H9 (cell line): ENCODE measurements at regions not wholly inside any gene's neighbourhood (a gene's known extent, or its start where the extent isn't known, plus 50 kb on each side); places are given as distances from the start of the nearest gene placed in this dataset.

Source experiments
- DNase-seq: peaks from one replicate; pipeline ENCODE4 v3.0.0-alpha.2; 2017
- H2AFZ ChIP-seq: one replicate; pipeline ENCODE4 v1.6.1; 2013; ENCODE audit warnings: mild to moderate bottlenecking, low read length, control low read depth, moderate library complexity
- H2AK5ac ChIP-seq: 2 replicates; pipeline ENCODE4 v1.6.1; 2013; ENCODE audit warnings: low read length, control low read depth, mixed read lengths; ENCODE audit not compliant: insufficient read length
- H2BK120ac ChIP-seq: one replicate; pipeline ENCODE4 v1.6.1; 2013; ENCODE audit warnings: low read depth, mild to moderate bottlenecking, low read length, control low read depth, inconsistent platforms; ENCODE audit not compliant: poor library complexity, severe bottlenecking
- H2BK12ac ChIP-seq: 2 replicates; pipeline ENCODE4 v1.6.1; 2013; ENCODE audit warnings: low read length, control low read depth, mixed read lengths, low read depth; ENCODE audit not compliant: insufficient read length
- H2BK15ac ChIP-seq: 2 replicates; pipeline ENCODE4 v1.6.1; 2013; ENCODE audit warnings: low read depth, low read length, control low read depth
- H2BK20ac ChIP-seq: one replicate; pipeline ENCODE4 v1.6.1; 2013; ENCODE audit warnings: low read depth, mild to moderate bottlenecking, low read length, control low read depth, inconsistent platforms; ENCODE audit not compliant: poor library complexity, severe bottlenecking
- H2BK5ac ChIP-seq: 2 replicates; pipeline ENCODE4 v1.6.1; 2013; ENCODE audit warnings: low read length, control low read depth, mixed read lengths; ENCODE audit not compliant: insufficient read length
- H3K14ac ChIP-seq: 2 replicates; pipeline ENCODE4 v1.6.1; 2013; ENCODE audit warnings: low read length, control low read depth; ENCODE audit not compliant: insufficient read depth
- H3K18ac ChIP-seq: 2 replicates; pipeline ENCODE4 v1.6.1; 2013; ENCODE audit warnings: low read depth, mild to moderate bottlenecking, mixed read lengths, low read length, control low read depth; ENCODE audit not compliant: insufficient read length
- H3K23ac ChIP-seq: 2 replicates; pipeline ENCODE4 v1.6.1; 2013; ENCODE audit warnings: low read length, control low read depth, mixed read lengths, low read depth; ENCODE audit not compliant: insufficient read length
- H3K23me2 ChIP-seq: 2 replicates; pipeline ENCODE4 v1.6.1; 2013; ENCODE audit warnings: low read depth, mild to moderate bottlenecking, mixed read lengths, low read length, control low read depth; ENCODE audit not compliant: insufficient read length, poor library complexity, severe bottlenecking
- H3K27ac ChIP-seq: 2 replicates; pipeline ENCODE4 v1.5.1; 2013; ENCODE audit warnings: low read length, control low read depth, mixed read lengths, low read depth; ENCODE audit not compliant: insufficient read length
- H3K27me3 ChIP-seq: 2 replicates; pipeline ENCODE4 v1.6.1; 2013; ENCODE audit warnings: low read length, control low read depth, inconsistent platforms; ENCODE audit not compliant: insufficient read depth
- H3K4ac ChIP-seq: 2 replicates; pipeline ENCODE4 v1.6.1; 2013; ENCODE audit warnings: low read depth, mild to moderate bottlenecking, control low read depth, inconsistent platforms, low read length, moderate library complexity
- H3K4me1 ChIP-seq: 2 replicates; pipeline ENCODE4 v1.6.1; 2013; ENCODE audit warnings: low read length, control low read depth, inconsistent platforms; ENCODE audit not compliant: insufficient read depth
- H3K4me2 ChIP-seq: 2 replicates; pipeline ENCODE4 v1.6.1; 2013; ENCODE audit warnings: low read length, control low read depth, mixed read lengths; ENCODE audit not compliant: insufficient read length, insufficient read depth
- H3K56ac ChIP-seq: 2 replicates; pipeline ENCODE4 v1.6.1; 2013; ENCODE audit warnings: low read depth, mild to moderate bottlenecking, mixed read lengths, low read length, control low read depth; ENCODE audit not compliant: insufficient read length
- H3K79me1 ChIP-seq: 2 replicates; pipeline ENCODE4 v1.6.1; 2013; ENCODE audit warnings: low read depth, mild to moderate bottlenecking, moderate library complexity, low read length, control low read depth, inconsistent platforms; ENCODE audit not compliant: insufficient read depth, poor library complexity, severe bottlenecking
- H3K79me2 ChIP-seq: 2 replicates; pipeline ENCODE4 v1.6.1; 2013; ENCODE audit warnings: low read length, control low read depth, inconsistent platforms; ENCODE audit not compliant: insufficient read depth
- H3K9ac ChIP-seq: 2 replicates; pipeline ENCODE4 v1.6.1; 2013; ENCODE audit warnings: low read length, control low read depth, mixed read lengths; ENCODE audit not compliant: insufficient read length; ENCODE audit errors: extremely low read depth
- H3K9me3 ChIP-seq: one replicate; pipeline ENCODE4 v1.6.1; 2013; ENCODE audit warnings: low read depth, low read length, inconsistent platforms; ENCODE audit not compliant: control insufficient read depth
- H3T11ph ChIP-seq: one replicate; pipeline ENCODE4 v1.6.1; 2013; ENCODE audit warnings: mild to moderate bottlenecking, low read length, control low read depth, inconsistent platforms
- H4K20me1 ChIP-seq: one replicate; pipeline ENCODE4 v1.6.1; 2013; ENCODE audit not compliant: control insufficient read depth, insufficient read length, insufficient read depth
- H4K5ac ChIP-seq: 2 replicates; pipeline ENCODE4 v1.6.1; 2013; ENCODE audit warnings: low read depth, mild to moderate bottlenecking, mixed read lengths, low read length, control low read depth; ENCODE audit not compliant: insufficient read length
- H4K8ac ChIP-seq: replicated peaks from 2 replicates; pipeline ENCODE4 v1.6.1; 2013; ENCODE audit warnings: low read length, control low read depth, mixed read lengths, low read depth; ENCODE audit not compliant: insufficient read length
- H4K91ac ChIP-seq: 2 replicates; pipeline ENCODE4 v1.6.1; 2013; ENCODE audit warnings: low read depth, mild to moderate bottlenecking, moderate library complexity, mixed read lengths, low read length, control low read depth; ENCODE audit not compliant: insufficient read length
- H3K27ac Mint-ChIP-seq, 3 experiments: 2 replicates in 2 of 3; 3 replicates in 1 of 3; pipeline ENCODE4 v1.8.0; 2020 to 2021; ENCODE audit warnings: mixed read lengths in 3 of 3, mild to moderate bottlenecking in 1 of 3, moderate library complexity in 1 of 3
- H3K27me3 Mint-ChIP-seq: 2 replicates; pipeline ENCODE4 v1.8.0; 2021; ENCODE audit warnings: low read depth, mild to moderate bottlenecking, moderate library complexity, mixed read lengths
- H3K36me3 Mint-ChIP-seq, 3 experiments: 2 replicates in 2 of 3; 3 replicates in 1 of 3; pipeline ENCODE4 v1.8.0; 2020 to 2021; ENCODE audit warnings: low read depth in 3 of 3, mixed read lengths in 3 of 3; ENCODE audit not compliant: insufficient read depth in 1 of 3
- H3K4me1 Mint-ChIP-seq, 2 experiments: 2 replicates each; pipeline ENCODE4 v1.8.0; 2020; ENCODE audit warnings: mixed read lengths in 2 of 2
- H3K4me3 Mint-ChIP-seq, 2 experiments: 2 replicates in 1 of 2; 3 replicates in 1 of 2; pipeline ENCODE4 v1.8.0; 2020 to 2021; ENCODE audit warnings: mild to moderate bottlenecking in 2 of 2, mixed read lengths in 2 of 2, moderate library complexity in 1 of 2
- H3K9me3 Mint-ChIP-seq, 2 experiments: 2 replicates in 1 of 2; 3 replicates in 1 of 2; pipeline ENCODE4 v1.8.0; 2020; ENCODE audit warnings: mild to moderate bottlenecking in 2 of 2, mixed read lengths in 2 of 2, moderate library complexity in 1 of 2
- WGBS: extraction: QIAGEN DNeasy Blood & Tissue Kit; methylation state at CpG from one replicate; pipeline ENCODE4 v1.1.7; 2013; ENCODE audit warnings: missing lambda C conversion rate, low lambda C conversion rate, mixed read lengths; ENCODE audit not compliant: insufficient read length; ENCODE audit errors: extremely low coverage; 5-methylcytosine and 5-hydroxymethylcytosine counted together
- TF ChIP-seq, protein P1 (sequence below): fragments of 200-600 bp; sonication (generic); conservative IDR thresholded peaks from 3 replicates; pipeline ENCODE4 v1.8.0; 2021; ENCODE audit warnings: antibody characterized with exemption, mild to moderate bottlenecking

DNA sequence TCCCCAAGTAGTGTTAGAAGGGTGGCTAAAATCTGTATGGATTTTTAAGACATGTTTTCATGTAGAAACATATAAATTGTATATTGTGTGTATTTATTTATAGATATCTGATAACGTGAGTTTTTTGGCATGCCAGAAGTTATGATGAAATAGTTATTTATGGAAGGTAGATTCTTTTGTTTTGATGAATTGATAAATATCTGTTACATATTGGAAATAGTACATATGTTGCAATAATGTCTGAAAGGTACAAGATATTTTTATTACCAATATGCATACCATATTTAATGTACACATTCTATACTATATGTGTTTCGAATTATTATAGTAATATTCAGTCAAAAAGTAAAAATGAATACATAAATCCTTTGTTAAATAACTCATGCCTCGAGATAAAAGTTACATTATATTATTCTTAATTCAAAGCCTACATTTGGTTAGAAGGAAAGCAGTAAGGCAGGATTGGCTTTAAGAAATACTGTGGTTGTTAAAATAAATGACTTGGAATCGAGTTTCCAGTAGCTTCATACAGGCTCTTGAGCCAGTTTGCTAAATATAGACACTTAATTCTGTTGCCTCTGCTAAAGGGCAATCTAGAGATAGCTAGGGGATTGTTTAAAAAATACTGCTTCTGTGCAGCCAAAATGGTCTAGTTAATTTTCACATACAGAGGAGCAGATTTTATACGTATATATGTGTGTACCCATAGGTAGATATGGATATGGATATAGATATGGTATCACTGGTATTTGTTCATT is 1175.1 kb upstream of the B3GALT2 start:
- Histone ChIP-seq H2AFZ (no peak overlapping the region), H3K4me2 (no peak overlapping the region), H2BK120ac (no peak overlapping the region), H3K27ac (no peak overlapping the region), H3K4ac (no peak overlapping the region), H3K79me2 (no peaks in the 10 kb centered on the region), H3K56ac (no peak overlapping the region), H3K18ac (no peak overlapping the region), H3K9me3 (no peaks in the 10 kb centered on the region), H2AK5ac (no peak overlapping the region), H3K79me1 (no peaks in the 10 kb centered on the region), H4K91ac (no peak overlapping the region), H2BK20ac (no peak overlapping the region), H3K14ac (no peak overlapping the region), H3K9ac (no peak overlapping the region), H2BK15ac (no peak overlapping the region), H4K20me1 (no peaks in the 10 kb centered on the region), H3K4me1 (no peaks in the 10 kb centered on the region), H4K8ac (no peak overlapping the region), H4K5ac (no peak overlapping the region), H3K27me3 (no peaks in the 10 kb centered on the region), H3K23me2 (no peaks in the 10 kb centered on the region), H2BK5ac (no peak overlapping the region), H2BK12ac (no peak overlapping the region), H3K23ac (no peak overlapping the region), H3T11ph (no peak overlapping the region)
- H3K36me3 Mint-ChIP-seq = no peaks in the 10 kb centered on the region
- no peaks in the 10 kb centered on the region for H3K27me3 Mint-ChIP-seq
- TF ChIP-seq, protein P1, sequence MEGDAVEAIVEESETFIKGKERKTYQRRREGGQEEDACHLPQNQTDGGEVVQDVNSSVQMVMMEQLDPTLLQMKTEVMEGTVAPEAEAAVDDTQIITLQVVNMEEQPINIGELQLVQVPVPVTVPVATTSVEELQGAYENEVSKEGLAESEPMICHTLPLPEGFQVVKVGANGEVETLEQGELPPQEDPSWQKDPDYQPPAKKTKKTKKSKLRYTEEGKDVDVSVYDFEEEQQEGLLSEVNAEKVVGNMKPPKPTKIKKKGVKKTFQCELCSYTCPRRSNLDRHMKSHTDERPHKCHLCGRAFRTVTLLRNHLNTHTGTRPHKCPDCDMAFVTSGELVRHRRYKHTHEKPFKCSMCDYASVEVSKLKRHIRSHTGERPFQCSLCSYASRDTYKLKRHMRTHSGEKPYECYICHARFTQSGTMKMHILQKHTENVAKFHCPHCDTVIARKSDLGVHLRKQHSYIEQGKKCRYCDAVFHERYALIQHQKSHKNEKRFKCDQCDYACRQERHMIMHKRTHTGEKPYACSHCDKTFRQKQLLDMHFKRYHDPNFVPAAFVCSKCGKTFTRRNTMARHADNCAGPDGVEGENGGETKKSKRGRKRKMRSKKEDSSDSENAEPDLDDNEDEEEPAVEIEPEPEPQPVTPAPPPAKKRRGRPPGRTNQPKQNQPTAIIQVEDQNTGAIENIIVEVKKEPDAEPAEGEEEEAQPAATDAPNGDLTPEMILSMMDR = no peak
- 0% methylated on average over 1 of the region's 5 CpGs for WGBS
- no peak overlapping the region for H3K4me3 Mint-ChIP-seq
- H3K4me1 Mint-ChIP-seq = no peaks in the 10 kb centered on the region
- H3K9me3 Mint-ChIP-seq = no peaks in the 10 kb centered on the region; a peak in 1 of 5 replicates
- no peak overlapping the region for H3K27ac Mint-ChIP-seq
- no peak for DNase-seq
